ENCODE measurements at regions not wholly inside any gene's neighbourhood (a gene's known extent, or its start where the extent isn't known, plus 50 kb on each side); places are given as distances from the start of the nearest gene placed in this dataset.
"Not testable (repeated sequence)": the region's sequence is repeated elsewhere in the genome, so short reads cannot be mapped to it uniquely, and the experiment has no call there.

GRCh38 chr20:48375804-48376203 is 452.0 kb downstream of the PREX1 start:
- no peak for DNase-seq

GRCh38 chr20:48374991-48375595 is 452.7 kb downstream of the PREX1 start:
- DNase-seq = no peak

GRCh38 chr20:48374031-48374907 is 453.5 kb downstream of the PREX1 start:
- DNase-seq = not testable (repeated sequence)

GRCh38 chr20:48373555-48373934 is 454.3 kb downstream of the PREX1 start:
- no peak for DNase-seq

DNA sequence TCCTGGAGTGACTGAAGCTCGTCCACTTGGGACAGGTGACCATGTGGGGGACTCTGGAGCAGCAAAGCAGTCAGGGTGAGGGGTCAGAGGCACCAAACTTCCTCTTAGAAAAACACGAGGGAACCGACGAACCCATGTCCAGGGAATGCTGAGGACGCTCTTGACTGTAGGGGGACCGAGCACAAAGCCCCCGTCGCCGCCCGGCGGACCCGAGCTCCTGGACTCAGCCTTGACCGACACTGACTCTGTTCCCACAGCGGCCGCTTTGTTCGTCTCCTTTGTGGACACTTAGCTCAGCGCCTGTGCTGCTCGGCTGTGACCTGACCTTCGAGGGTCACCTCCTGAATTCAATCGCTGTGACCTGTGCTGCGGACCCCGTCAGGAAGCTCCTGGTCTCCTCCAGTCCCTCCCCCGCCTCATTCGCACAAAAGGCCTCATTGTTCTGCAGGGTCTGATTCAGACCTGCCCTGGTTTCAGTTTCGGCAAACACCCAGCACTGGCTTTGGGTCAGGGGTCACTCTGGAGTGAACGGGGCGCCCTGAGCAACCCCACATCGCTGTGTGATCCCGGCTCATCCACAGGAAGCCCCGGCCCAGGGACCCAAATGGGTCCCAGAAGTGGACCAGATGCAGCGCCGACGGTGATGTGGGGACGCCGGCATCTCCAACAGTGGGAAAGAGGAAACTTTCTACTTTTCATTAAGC is 454.8 kb downstream of the PREX1 start:
- DNase-seq = not testable (repeated sequence)

- DNase-seq = no peak
These were observed 456.6 kb downstream of the PREX1 start for GRCh38 chr20:48371211-48371610.

- not testable (repeated sequence) for DNase-seq
These were observed 459.2 kb downstream of the PREX1 start for GRCh38 chr20:48368580-48369021.

- not testable (repeated sequence) for DNase-seq
These were observed 460.0 kb downstream of the PREX1 start for GRCh38 chr20:48367541-48368358.

GRCh38 chr20:48366230-48366629 is 461.6 kb downstream of the PREX1 start:
- DNase-seq = no peak

DNA sequence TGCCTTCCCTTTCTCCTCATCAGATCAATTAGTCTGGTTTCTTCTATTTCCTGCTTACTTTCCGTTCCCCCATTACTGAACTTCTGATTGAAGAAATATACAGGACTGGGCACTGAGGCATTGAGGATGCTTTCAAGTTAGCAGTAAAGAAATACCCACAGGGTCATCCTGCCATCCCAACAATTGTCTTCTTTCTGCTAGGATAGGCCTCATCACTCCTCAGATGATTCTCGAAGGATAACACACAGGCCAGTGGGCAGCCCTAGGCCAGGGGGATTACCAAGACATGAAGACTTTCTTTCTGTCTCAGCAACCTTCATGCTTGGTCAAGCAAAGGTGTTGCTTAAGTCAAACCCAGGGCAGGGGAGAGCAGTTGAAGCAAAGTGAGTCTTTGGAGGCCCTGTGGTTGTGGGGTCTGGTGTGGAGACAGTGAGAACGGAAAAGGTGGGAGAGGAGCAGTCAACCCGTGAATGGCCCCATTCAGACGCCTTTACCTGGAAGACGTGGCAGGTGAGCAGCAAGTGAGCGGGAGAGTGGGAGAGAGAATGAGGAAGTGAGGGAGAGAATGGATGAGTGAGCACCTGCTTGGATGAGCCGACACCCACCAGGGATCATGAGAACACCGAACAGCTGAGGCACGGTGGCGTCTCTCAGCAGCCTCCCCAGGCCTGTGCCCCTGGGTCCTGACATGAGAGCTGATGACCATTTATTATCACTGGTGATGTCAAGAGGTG is 462.9 kb downstream of the PREX1 start:
- no peak for DNase-seq

DNA sequence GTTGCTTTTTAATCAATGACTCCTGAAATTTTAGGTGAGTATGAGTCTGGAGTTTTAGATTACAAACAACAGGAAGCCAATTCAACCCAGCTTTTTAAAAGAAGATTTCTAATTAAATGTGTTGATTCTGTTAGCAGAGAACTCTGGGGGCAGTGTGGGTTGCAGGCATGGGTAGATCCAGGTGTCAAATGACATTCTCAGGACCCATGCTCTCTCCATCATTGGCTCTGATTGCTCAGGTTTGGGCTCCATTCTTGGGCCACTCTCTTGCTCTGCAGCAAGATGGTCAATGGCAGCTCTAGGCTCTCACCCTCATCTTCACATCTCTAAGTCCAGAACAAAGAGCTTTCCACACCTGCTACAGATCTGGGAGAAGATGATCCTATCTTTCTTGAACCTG is 463.7 kb downstream of the PREX1 start:
- DNase-seq = no peak

DNA sequence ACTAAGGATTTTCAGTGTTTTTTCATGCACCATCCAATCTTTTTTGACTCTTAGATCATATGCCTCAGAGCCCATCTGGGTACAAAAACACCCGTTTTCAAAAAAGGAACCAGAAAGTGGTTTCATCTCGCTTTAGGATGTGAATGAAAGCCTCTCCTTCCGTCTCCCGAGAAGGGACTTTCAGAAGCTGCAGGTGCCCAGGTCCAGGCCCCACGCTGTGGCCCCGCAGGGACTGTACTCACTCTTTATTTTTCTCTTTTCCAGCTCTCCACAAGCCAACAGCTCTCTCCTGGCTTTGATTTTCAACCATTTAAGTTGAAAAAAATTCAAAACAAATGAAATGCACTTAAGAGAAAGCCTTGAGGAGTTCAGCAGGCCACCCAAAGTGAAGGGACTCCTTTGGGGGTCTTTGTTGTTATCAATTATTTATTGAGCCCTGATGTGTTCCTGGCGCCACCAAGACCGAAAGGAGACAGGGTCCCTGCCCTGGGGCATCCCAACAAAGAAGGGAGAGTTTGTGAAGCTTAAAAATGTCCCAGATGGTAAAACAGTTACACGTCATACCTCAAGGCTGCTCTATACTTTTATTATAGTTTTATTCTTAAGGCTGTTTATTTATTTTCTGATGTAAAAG is 467.3 kb downstream of the PREX1 start:
- no peak for DNase-seq

- DNase-seq = no peak
These were observed 468.0 kb downstream of the PREX1 start for GRCh38 chr20:48359692-48360341.

- DNase-seq = not testable (repeated sequence)
These were observed 468.8 kb downstream of the PREX1 start for GRCh38 chr20:48359055-48359390.

DNA sequence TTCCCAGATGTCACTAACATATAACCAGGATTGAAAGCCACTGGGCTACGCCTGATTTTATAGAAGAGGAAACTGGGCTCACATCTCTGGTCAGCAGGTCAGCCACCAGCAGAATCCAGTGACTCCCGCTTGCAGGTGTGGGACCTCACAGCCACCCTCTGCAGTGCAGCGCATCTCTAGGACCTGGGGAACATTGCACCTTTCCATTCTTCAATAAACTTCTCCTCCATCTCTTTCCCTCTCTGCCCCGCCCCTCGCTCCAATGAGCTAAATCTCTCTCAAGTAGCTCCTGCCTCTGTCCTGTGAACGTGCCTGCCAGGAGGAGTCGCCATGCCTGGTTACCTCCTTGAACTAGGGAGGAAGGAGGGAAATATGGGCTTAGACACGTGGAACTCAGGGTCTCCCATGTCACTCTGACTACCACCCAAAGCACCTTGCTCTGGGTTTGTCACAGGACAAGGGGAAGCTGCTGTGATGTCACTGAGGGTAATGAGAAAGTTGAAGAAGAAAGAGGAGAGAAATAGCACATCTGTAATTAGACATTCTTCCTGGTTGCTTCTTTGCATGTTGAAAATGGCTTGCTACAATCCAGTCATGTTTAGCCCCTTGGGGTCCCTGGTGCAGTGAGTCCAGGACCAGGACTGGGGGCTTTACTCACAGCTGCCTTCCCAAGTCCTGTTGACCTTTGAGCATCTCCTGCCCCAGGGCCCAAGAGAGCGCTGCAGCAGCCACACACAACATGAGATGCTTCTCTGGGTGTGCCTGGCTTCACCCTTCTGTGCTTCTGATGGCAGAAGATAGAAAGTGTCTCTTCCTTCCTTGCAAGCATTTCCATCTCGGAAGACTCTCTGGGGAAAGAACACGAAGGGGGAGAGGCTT is 469.4 kb downstream of the PREX1 start:
- no peak for DNase-seq

DNA sequence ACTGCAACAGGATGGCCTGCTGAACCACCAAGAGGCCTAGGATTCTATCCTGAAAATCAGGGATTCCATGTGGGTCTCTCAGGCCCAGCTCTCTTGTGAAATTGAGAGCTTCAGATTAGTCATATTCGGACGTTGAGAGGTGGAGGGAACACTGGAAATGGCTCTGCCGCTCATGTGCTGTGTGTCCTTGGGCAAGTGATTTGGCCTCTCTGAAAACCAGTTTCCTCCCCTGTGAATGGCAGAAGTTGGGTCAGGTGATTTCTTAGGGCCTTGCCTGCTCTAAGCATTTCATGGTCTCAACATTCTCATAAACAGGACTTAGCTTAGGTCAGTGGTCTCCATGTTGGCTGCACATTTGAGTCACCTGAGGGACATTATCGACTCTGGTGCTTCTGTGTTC is 470.1 kb downstream of the PREX1 start:
- no peak for DNase-seq

DNA sequence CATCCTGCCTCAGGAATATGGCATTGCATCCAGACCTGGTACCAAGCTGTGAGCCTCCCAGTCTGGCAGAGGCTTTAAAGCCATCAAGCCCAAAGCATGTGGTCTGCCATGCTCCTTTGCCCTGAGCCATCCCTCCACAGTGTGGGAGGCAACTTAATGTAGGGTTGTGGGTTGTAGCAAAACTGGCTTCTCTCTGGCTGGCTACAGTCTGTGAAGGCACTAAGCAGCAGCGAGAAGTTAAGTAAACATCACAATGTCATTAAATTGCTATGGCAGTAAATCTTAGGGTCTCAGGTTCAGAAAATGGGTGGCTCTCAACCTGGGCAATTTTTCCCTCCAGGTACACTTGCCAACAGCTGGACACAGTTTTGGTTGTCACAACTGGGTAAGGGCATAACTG is 472.9 kb downstream of the PREX1 start:
- DNase-seq = no peak

DNA sequence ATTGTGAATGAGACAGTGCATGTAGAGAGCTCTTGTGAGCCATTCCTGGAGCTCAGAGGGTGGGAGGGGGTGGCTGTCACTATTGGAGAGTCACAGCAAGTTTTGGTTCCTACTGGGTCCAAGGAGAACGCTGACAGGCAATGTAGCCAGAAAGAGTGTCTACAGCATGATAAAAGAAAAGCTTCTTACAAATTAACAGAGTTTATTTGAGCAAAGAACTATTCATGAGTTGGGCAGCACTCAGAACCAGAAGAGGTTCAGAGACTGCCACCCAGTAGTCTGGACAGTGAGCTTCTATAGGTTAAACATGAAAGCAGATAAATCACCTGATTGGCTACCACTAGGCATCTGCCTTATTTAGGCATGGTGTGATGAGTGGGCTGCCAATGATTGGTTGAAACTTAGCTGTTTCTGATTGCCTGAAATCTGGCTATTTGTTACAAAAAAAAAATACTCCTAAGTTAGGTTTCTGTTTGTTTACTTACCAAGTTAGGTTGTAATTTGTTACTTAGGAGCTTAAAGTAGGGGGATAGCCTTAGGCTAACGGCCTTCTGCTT is 473.4 kb downstream of the PREX1 start:
- no peak for DNase-seq

- no peak for DNase-seq
These were observed 475.2 kb downstream of the PREX1 start for GRCh38 chr20:48352628-48353027.

GRCh38 chr20:48352042-48352441 is 475.8 kb downstream of the PREX1 start:
- no peak for DNase-seq

All from KG1 (cell line).